Vagina (tissue), 2 donors: ENCODE measurements at regions not wholly inside any gene's neighbourhood (a gene's known extent, or its start where the extent isn't known, plus 50 kb on each side); places are given as distances from the start of the nearest gene placed in this dataset.
A peak's percentile ranks its signal among the peaks of the same experiment; 100 is the strongest.

ENCODE experiments used
- POLR2A ChIP-seq, 2 donors: fragments of 450-650 bp; IDR thresholded peaks; one replicate each; pipeline ENCODE4 v1.6.1; 2017; ENCODE audit warnings: antibody characterized with exemption in 2 of 2, mild to moderate bottlenecking in 2 of 2, moderate library complexity in 2 of 2
- POLR2AphosphoS5 ChIP-seq, 2 donors: sonication (generic); formaldehyde crosslinking; IDR thresholded peaks; one replicate each; pipeline ENCODE4 v1.9.0; 2017; ENCODE audit warnings: antibody characterized with exemption in 2 of 2, mild to moderate bottlenecking in 2 of 2, low read depth in 1 of 2; ENCODE audit not compliant: insufficient read depth in 1 of 2
- TF ChIP-seq, protein P1 (sequence below), 3 experiments: fragments of 450-650 bp in 2 of 3; fragments of 200-600 bp in 1 of 3; sonication (generic) in 1 of 3; IDR thresholded peaks; one replicate each; pipeline ENCODE4 v1.5.1; 2017 to 2019; ENCODE audit warnings: antibody characterized with exemption in 3 of 3, mild to moderate bottlenecking in 2 of 3, moderate library complexity in 2 of 3

DNA sequence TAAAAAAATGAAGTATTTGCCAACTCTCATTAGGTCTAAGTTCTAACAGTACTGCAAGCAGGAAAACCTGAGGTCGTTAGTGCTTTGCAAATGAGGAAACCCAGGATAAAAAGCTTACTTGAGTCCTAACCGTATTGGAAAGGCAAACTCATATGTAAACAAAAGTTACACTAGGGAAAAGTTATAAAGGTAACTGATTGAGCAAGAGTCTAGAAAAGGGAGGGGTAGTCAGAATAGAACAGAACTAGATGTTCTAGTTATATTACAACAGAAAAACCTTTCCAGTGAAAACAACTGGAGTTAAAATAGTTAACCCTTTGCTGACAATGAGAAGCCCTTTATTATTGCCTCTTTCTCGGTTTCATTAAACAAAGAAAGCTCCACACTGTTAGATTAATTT, 66.4 kb upstream of the MAOA start:
- TF ChIP-seq POLR2A (IDR thresholded peaks at IDR 0.05): no peak
- TF ChIP-seq, protein P1, sequence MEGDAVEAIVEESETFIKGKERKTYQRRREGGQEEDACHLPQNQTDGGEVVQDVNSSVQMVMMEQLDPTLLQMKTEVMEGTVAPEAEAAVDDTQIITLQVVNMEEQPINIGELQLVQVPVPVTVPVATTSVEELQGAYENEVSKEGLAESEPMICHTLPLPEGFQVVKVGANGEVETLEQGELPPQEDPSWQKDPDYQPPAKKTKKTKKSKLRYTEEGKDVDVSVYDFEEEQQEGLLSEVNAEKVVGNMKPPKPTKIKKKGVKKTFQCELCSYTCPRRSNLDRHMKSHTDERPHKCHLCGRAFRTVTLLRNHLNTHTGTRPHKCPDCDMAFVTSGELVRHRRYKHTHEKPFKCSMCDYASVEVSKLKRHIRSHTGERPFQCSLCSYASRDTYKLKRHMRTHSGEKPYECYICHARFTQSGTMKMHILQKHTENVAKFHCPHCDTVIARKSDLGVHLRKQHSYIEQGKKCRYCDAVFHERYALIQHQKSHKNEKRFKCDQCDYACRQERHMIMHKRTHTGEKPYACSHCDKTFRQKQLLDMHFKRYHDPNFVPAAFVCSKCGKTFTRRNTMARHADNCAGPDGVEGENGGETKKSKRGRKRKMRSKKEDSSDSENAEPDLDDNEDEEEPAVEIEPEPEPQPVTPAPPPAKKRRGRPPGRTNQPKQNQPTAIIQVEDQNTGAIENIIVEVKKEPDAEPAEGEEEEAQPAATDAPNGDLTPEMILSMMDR (IDR thresholded peaks at IDR 0.05): no peak
- TF ChIP-seq POLR2AphosphoS5 (IDR thresholded peaks at IDR 0.05; ENCODE audit: insufficient read depth in 1 of 2, low read depth in 1 of 2): peak in 1 of 2 donors; percentile 94
